Activated naive CD4-positive, alpha-beta T cell treated with anti-CD3 and anti-CD28 coated beads, Interleukin-2, amount 50 U/mL, for 24 hours (primary cell): ENCODE measurements at regions not wholly inside any gene's neighbourhood (a gene's known extent, or its start where the extent isn't known, plus 50 kb on each side); places are given as distances from the start of the nearest gene placed in this dataset.

Experiments
- H3K27ac Mint-ChIP-seq: one replicate; pipeline ENCODE4 v1.8.0; 2021; ENCODE audit warnings: mild to moderate bottlenecking, mixed read lengths
- H3K27me3 Mint-ChIP-seq: one replicate; pipeline ENCODE4 v1.8.0; 2021; ENCODE audit warnings: mixed read lengths
- H3K36me3 Mint-ChIP-seq: one replicate; pipeline ENCODE4 v1.8.0; 2021; ENCODE audit warnings: mixed read lengths
- H3K4me1 Mint-ChIP-seq: one replicate; pipeline ENCODE4 v1.8.0; 2021; ENCODE audit warnings: mixed read lengths
- H3K4me3 Mint-ChIP-seq: one replicate; pipeline ENCODE4 v1.8.0; 2021; ENCODE audit warnings: mild to moderate bottlenecking, mixed read lengths
- H3K9me3 Mint-ChIP-seq: one replicate; pipeline ENCODE4 v1.8.0; 2021; ENCODE audit warnings: mixed read lengths

DNA sequence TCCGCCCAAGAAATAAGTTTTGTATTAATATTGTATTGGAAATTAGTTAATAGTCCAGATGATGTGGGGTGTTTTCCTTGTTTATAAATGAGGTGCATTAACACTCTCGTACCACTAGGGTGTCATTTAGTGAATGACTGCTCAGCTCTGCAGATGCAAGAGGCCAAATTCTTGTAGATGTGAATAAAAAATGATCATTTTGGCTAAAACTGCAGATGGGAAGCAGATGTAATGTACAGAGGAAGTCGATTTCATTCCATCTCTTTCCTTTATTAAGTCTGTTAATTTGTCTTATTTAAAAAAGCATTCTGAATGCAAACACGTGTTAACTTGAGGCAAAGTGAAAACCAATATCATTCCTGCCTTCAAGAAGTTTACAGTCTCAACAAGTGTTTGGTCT is 108.1 kb downstream of the DHX15 start:
- H3K4me1 Mint-ChIP-seq = peaks cover 18% of the 10 kb centered on the region
- H3K27ac Mint-ChIP-seq = no peak overlapping the region
- H3K9me3 Mint-ChIP-seq = peaks cover 3% of the 10 kb centered on the region
- H3K27me3 Mint-ChIP-seq = peaks cover 36% of the 10 kb centered on the region
- H3K36me3 Mint-ChIP-seq = no peaks in the 10 kb centered on the region
- H3K4me3 Mint-ChIP-seq = no peak overlapping the region

DNA sequence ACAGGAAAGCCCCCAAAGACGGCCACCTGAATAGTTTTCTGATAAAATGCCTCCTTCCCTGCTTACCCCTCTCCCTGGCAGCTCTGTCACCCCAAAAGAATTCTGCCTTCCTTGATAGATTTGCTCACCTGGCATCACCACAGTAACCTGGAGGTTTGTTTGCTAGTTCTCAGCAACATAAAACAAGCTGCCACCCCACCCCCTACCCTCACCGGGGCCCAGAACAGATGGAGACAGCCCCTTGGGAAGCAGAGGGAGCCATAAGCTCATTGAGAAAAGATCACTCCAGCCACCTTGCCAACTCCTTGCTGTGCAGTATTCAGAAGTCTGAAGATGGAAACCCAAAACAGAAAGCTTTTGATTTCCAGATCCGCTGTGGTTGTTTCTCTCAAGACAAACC is 108.6 kb downstream of the DHX15 start:
- Mint-ChIP-seq H3K4me3 (no peak overlapping the region), H3K27ac (no peak overlapping the region), H3K27me3 (peaks cover 35% of the 10 kb centered on the region), H3K4me1 (peaks cover 22% of the 10 kb centered on the region), H3K36me3 (no peaks in the 10 kb centered on the region), H3K9me3 (peaks cover 3% of the 10 kb centered on the region)

DNA sequence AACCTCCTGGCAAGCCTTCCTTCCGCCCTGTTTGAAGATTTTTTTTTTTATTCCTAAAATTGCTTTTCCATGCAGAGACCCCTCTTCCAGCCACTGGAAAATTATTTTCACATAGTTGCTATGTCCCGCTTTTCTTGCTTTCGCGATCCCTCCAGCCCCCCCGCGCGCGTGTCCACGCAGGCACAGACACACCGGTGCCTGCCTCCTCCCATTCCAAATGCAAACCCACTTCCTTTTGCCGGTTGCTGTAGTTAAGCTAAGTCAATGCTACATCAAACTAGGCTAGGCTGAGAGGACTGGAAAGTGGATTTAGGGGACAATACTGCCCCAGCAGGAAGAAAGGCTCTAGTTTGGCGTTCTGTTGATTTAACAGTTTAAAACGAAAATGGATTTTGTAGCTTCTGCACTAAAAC is 111.0 kb downstream of the DHX15 start:
- Mint-ChIP-seq H3K4me3 (peak overlapping the region; percentile 93), H3K27ac (peak overlapping the region; percentile 59), H3K4me1 (peaks cover 37% of the 10 kb centered on the region)

DNA sequence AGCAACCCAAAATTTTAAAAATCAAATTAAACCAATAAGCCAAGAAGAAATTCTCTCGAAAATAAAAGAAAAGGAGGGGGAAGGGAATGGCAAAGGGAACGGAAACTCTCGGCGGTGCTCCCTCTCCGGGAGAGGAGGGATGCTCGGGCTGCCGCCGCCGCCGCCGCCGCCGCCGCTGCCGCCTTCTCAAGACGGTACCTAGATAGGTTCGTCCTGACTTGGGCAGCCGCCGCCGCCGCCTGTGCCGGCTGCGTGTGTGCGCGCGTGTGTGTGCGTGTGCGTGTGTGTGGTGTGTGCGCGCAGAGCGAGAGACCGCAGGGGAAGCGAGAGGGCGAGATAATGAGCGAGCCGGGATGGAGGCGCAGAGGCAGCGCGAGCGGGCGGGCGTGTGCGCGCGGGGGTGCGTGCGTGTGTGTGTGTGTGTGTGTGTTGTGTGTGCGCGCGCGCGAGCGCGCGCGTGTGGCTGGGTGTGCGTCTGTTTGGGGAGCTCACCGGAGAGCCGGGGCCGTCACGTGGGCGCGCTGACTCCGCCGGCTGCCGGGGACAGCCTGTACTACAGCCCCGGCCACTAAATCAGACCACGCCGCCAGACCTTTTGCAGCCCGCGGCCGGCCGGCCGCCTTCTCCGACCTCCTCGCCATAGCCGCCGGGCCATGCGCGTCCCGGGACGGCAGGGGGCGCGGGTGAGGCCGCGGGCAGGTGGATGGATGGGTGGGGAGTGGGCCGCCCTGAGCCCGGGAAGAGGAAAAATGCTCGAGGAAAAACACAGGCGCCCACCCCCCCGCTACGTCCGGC is 111.6 kb downstream of the DHX15 start:
- Mint-ChIP-seq H3K9me3 (peaks cover 3% of the 10 kb centered on the region), H3K4me3 (peak overlapping the region; percentile 93), H3K4me1 (peaks cover 37% of the 10 kb centered on the region), H3K36me3 (no peaks in the 10 kb centered on the region), H3K27ac (peak overlapping the region; percentile 79), H3K27me3 (peaks cover 50% of the 10 kb centered on the region)

More for the DNA sequence above, 111.0 kb downstream of the DHX15 start:
- Mint-ChIP-seq H3K27me3 (peaks cover 50% of the 10 kb centered on the region), H3K36me3 (no peaks in the 10 kb centered on the region), H3K9me3 (peaks cover 3% of the 10 kb centered on the region)

DNA sequence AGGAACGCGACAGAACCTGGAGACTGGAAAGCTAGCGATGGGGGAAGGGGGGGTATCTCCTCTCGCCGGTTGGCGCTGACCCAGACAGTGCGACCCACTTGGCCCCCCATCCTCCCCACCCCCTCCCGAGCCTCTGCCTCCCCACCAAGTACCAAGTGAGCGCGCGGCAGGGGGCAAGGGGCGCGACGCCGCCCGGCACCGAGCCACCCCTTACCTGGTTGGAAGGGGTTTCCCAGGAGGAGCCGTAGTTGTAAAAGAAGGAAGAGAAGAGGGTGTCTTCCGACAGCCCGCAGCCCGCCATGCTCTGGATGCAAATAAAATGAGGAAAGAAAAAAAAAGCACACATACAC is 112.2 kb downstream of the DHX15 start:
- H3K9me3 Mint-ChIP-seq = peaks cover 3% of the 10 kb centered on the region
- H3K27me3 Mint-ChIP-seq = peaks cover 51% of the 10 kb centered on the region
- peak overlapping the region; percentile 79 for H3K27ac Mint-ChIP-seq
- H3K36me3 Mint-ChIP-seq = no peaks in the 10 kb centered on the region
- peak overlapping the region; percentile 93 for H3K4me3 Mint-ChIP-seq
- peaks cover 37% of the 10 kb centered on the region for H3K4me1 Mint-ChIP-seq

DNA sequence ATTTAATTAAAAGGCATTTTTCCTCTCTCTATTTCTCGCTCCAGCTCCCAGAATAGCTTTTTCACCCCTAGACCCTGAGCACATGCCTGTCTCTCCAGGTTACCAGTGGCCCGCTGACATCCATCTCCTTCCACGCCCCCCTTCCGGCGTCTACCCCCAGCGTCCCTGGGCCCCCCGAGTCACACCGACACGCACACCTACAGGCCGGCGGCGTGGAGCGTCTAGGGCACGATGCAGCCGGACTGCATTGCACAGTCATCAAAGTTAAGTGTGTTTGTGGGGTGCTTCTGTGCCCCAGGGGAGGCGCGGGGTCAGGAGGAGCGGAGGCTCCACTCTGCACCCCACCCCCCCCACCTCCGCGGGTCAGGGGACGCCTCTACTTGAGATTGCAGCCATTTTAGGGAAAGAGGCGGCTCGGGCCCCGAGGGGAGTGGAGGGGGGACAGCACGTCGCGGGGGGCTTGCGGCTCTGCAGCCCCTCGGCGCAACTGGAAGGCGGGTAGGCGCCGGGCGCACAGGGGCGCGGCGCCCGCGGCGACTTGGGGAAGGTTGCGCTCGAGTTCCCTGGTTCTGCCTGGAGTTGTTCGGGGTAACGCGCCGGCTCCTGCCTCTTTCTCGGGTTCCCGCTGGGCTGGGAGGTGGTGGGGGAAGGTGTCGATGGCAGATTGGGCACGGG is 112.7 kb downstream of the DHX15 start:
- H3K9me3 Mint-ChIP-seq = peaks cover 3% of the 10 kb centered on the region
- H3K27me3 Mint-ChIP-seq = peaks cover 51% of the 10 kb centered on the region
- peaks cover 37% of the 10 kb centered on the region for H3K4me1 Mint-ChIP-seq
- H3K36me3 Mint-ChIP-seq = no peaks in the 10 kb centered on the region
- peak overlapping the region; percentile 30 for H3K27ac Mint-ChIP-seq
- peak overlapping the region; percentile 93 for H3K4me3 Mint-ChIP-seq

DNA sequence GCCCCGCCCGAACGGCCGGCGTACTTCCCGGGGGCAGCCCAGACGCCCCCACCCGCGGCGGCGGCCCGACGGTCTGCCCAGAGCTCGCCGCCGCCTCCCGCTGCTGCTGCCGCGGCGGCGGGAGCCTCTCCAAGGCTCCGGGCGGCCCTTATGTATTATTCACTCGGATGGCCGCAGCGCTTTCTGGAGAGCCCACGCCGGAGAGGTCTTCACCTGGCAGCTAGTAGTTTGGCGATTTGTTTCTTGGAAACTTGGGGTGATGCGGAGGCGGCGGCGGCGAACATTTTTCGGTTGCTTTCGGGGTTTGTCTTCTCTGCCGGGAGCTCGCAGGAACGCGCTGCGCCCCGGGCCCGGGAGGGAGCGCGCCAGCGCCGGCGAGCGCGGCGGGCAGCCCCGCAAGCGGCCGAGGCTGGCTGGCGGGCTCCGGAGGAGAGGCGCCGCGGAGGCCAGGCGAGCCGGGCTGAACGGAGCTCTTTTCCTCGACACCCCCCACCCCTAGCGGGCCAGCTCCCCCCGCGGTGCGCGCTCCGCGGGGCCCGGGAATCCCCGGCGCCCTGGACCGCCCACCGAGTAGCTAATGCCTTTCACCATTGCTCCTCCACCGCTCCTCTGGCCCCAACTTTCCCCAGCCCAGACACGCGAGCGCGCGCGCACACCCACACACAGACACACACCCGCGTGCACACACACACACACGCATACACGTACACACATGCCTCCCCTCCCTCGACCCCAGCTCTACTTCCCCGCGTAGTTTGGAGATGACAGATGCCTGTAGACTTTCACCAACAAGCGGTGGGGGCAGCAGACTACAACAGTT is 113.5 kb downstream of the DHX15 start:
- H3K27me3 Mint-ChIP-seq = peaks cover 52% of the 10 kb centered on the region
- peaks cover 37% of the 10 kb centered on the region for H3K4me1 Mint-ChIP-seq
- H3K4me3 Mint-ChIP-seq = peak overlapping the region; percentile 93
- peak overlapping the region; percentile 92 for H3K27ac Mint-ChIP-seq
- H3K36me3 Mint-ChIP-seq = no peaks in the 10 kb centered on the region
- no peaks in the 10 kb centered on the region for H3K9me3 Mint-ChIP-seq

DNA sequence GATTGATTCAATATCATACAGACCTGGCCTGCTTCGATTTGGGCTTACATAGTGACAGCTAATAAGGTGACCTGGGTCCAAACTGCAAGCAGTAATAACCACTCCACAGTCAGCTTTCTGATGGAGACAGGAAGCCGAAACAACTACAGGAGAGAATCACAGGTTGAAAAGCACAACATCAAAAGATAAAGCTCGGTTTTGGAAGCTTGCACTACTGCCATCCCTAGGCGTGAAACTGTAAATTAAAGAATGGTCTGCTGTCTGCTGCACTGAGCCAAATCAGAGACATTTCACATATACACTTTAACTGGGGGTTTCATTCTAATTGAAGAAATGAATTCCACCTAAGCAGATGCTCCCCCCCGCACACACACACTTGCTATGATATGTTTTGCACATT is 116.3 kb downstream of the DHX15 start:
- Mint-ChIP-seq H3K9me3 (no peaks in the 10 kb centered on the region), H3K4me3 (no peak overlapping the region), H3K27me3 (peaks cover 65% of the 10 kb centered on the region), H3K27ac (no peak overlapping the region), H3K36me3 (no peaks in the 10 kb centered on the region), H3K4me1 (peaks cover 29% of the 10 kb centered on the region)

DNA sequence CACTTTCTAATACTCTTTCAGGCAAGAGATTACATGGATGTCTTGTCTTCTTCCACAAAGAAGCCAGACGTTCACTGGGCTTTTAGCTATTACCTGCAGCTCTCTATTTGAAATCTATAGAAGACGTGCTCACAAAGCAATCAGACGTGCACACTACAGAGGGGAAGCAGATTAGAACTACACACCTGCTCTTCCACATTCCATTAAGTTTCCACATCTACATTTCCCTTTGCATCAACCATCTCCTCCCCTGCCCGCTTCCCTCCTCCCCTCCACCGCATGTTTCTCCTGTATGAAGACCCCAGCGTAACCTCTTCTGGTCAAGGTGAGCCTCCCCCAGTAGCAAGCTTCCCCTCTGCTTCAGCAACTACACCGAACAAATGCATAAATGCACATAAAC is 119.8 kb downstream of the DHX15 start:
- H3K4me3 Mint-ChIP-seq = no peak overlapping the region
- H3K27me3 Mint-ChIP-seq = peaks cover 54% of the 10 kb centered on the region
- H3K36me3 Mint-ChIP-seq = no peaks in the 10 kb centered on the region

DNA sequence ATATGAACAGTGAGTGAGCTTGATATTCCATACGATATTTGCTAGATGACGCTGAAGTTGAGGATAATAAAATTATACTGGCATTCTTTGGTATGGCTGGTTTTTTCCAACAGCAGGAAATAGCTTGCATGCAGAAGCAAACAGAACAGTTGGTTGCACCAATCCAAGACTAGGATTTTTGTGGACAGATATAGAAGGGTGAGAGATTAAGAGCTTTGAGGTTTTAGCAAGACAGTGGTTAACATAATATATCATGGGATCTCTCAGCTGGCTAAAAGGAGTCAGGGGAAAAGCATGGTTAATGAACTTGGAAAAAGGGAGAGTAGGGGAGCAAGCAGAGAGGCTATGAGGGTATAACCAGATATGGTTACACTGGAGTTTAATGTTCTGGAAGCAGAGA is 127.9 kb downstream of the DHX15 start:
- H3K36me3 Mint-ChIP-seq = no peaks in the 10 kb centered on the region
- peaks cover 20% of the 10 kb centered on the region for H3K27me3 Mint-ChIP-seq
- no peak overlapping the region for H3K27ac Mint-ChIP-seq
- no peaks in the 10 kb centered on the region for H3K4me1 Mint-ChIP-seq
- peaks cover 15% of the 10 kb centered on the region for H3K9me3 Mint-ChIP-seq
- no peak overlapping the region for H3K4me3 Mint-ChIP-seq

More for the DNA sequence above, 119.8 kb downstream of the DHX15 start:
- Mint-ChIP-seq H3K4me1 (peaks cover 8% of the 10 kb centered on the region), H3K9me3 (no peaks in the 10 kb centered on the region), H3K27ac (no peak overlapping the region)

DNA sequence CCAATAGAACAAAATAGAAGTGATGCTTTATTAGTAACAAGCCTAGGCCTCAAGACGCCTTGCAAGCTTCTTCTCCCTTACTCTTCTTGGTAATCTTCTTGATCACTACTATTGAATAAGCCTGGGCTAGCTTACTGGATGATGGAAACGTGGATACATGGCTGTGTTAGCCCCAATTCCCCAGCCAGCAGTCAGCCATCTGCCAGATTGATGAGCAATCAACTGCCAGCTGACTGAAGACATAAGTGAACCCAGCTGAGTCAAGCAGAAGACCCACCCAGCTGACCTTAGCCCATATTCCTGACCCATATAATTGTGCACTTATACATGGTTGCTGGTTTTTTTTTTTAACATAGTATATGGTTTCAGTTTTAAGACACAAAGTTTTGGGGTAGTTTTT is 130.4 kb downstream of the DHX15 start:
- H3K27ac Mint-ChIP-seq = no peak overlapping the region
- H3K4me1 Mint-ChIP-seq = no peaks in the 10 kb centered on the region
- H3K9me3 Mint-ChIP-seq = peaks cover 15% of the 10 kb centered on the region
- no peak overlapping the region for H3K4me3 Mint-ChIP-seq
- H3K36me3 Mint-ChIP-seq = no peaks in the 10 kb centered on the region
- H3K27me3 Mint-ChIP-seq = peaks cover 23% of the 10 kb centered on the region

DNA sequence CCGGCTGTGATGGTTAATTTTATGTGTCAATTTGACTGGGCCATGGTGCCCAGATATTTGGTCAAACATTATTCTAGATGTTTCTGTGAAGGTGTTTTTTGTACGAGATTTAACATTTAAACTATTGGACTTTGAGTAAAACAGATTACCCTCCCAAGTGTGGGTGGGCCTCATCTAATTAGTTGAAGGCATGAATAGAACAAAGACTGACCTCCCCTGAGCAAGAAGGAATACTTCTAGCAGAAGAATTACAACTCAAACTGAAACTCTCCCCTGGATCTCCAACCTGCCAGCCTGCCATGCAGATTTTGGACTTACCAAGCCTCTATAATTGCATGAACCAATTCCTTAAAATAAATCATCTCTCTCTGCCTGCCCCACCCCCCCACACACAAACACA is 132.5 kb downstream of the DHX15 start:
- H3K4me3 Mint-ChIP-seq = no peak overlapping the region
- peaks cover 32% of the 10 kb centered on the region for H3K27me3 Mint-ChIP-seq
- peaks cover 15% of the 10 kb centered on the region for H3K9me3 Mint-ChIP-seq
- no peaks in the 10 kb centered on the region for H3K4me1 Mint-ChIP-seq
- H3K27ac Mint-ChIP-seq = no peak overlapping the region
- no peaks in the 10 kb centered on the region for H3K36me3 Mint-ChIP-seq

DNA sequence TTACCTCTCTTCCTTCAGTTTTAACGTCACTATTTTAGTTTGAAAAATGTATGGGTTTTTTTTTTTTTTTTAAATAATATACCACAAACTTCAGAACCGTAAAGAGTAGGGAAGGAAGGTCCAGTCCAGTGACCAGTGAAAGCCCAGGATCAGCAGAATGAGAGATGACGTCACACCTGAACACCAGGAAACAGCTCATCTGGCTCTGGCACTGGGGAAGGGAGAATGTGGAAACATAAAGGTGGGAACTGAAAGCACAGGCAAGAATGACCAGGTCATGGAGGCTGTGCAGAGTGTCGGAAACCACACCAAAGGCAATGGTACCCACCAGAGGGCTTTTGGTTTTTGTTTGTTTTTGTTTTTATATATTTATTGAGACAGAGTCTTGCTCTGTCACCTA is 141.2 kb downstream of the DHX15 start:
- Mint-ChIP-seq H3K4me3 (no peak overlapping the region), H3K4me1 (no peaks in the 10 kb centered on the region), H3K27me3 (peaks cover 8% of the 10 kb centered on the region), H3K36me3 (no peaks in the 10 kb centered on the region), H3K9me3 (no peaks in the 10 kb centered on the region), H3K27ac (no peak overlapping the region)

DNA sequence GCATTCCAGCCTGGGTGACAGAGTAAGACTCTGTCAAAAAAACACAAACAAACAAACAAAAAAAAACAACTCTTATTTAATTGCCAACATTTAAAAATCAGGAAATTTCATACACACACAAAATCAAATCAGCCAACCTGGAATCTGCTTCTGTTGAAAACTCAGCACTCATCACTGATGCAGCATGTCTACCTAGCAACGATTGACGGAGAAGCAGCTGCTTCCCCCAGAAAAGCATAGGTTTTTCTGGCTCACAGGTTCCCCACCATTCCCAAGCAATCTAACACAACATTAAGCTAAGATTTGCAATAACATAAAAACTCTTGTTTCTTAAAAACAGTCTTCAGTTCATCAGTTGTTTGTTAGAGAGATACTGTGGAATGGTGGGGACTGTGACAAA is 143.6 kb downstream of the DHX15 start:
- no peaks in the 10 kb centered on the region for H3K4me1 Mint-ChIP-seq
- no peaks in the 10 kb centered on the region for H3K36me3 Mint-ChIP-seq
- no peak overlapping the region for H3K27ac Mint-ChIP-seq
- no peaks in the 10 kb centered on the region for H3K9me3 Mint-ChIP-seq
- no peak overlapping the region for H3K4me3 Mint-ChIP-seq
- peaks cover 5% of the 10 kb centered on the region for H3K27me3 Mint-ChIP-seq

DNA sequence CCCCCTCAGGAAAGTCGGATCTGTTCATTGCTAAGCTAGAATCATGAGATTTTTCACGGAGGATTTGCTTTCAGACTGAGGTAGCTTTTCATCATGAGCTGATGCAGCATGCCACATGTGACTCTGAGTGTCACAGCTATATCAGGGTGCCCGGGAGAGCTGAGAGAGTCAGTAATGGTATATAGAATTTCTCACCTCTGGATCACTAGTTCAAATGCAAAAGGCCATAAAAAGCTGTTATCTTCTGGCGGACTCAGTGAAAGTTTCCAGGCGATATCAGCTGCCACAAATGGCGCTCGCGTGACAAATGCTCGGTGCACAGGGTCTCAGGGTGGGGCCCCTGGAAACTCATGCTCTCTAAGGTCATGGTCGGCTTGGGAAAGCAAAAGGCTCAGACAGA is 150.1 kb downstream of the DHX15 start:
- H3K9me3 Mint-ChIP-seq = no peaks in the 10 kb centered on the region
- peaks cover 9% of the 10 kb centered on the region for H3K27me3 Mint-ChIP-seq
- no peak overlapping the region for H3K4me3 Mint-ChIP-seq
- no peaks in the 10 kb centered on the region for H3K4me1 Mint-ChIP-seq
- no peak overlapping the region for H3K27ac Mint-ChIP-seq
- no peaks in the 10 kb centered on the region for H3K36me3 Mint-ChIP-seq
